Ishikawa (cell line): ENCODE measurements at regions not wholly inside any gene's neighbourhood (a gene's known extent, or its start where the extent isn't known, plus 50 kb on each side); places are given as distances from the start of the nearest gene placed in this dataset.

Experiments used
- CEBPB ChIP-seq: IDR thresholded peaks from 2 replicates; pipeline ENCODE4 v1.6.1; 2012
- EGR1 ChIP-seq: IDR thresholded peaks from 2 replicates; pipeline ENCODE4 v1.6.1; 2012
- EP300 ChIP-seq: IDR thresholded peaks from 2 replicates; pipeline ENCODE4 v1.6.1; 2012; ENCODE audit warnings: borderline replicate concordance
- FOXM1 ChIP-seq: IDR thresholded peaks from 2 replicates; pipeline ENCODE4 v1.6.1; 2012; ENCODE audit warnings: low read depth, borderline replicate concordance
- NFIC ChIP-seq: IDR thresholded peaks from 2 replicates; pipeline ENCODE4 v1.6.1; 2012
- RAD21 ChIP-seq: IDR thresholded peaks from 2 replicates; pipeline ENCODE4 v1.6.1; 2012; ENCODE audit warnings: low read depth
- REST ChIP-seq: IDR thresholded peaks from 2 replicates; pipeline ENCODE4 v1.6.1; 2012; ENCODE audit warnings: low read depth, mild to moderate bottlenecking
- TAF1 ChIP-seq: IDR thresholded peaks from 2 replicates; pipeline ENCODE4 v1.6.1; 2012; ENCODE audit warnings: low read depth, mild to moderate bottlenecking
- TCF12 ChIP-seq: IDR thresholded peaks from 2 replicates; pipeline ENCODE4 v1.6.1; 2012; ENCODE audit warnings: low read depth
- YY1 ChIP-seq: IDR thresholded peaks from 2 replicates; pipeline ENCODE4 v1.6.1; 2012; ENCODE audit warnings: low read depth
- TF ChIP-seq, protein P1 (sequence below): IDR thresholded peaks from 2 replicates; pipeline ENCODE4 v1.6.1; 2012
- TF ChIP-seq, protein P2 (sequence below): IDR thresholded peaks from 2 replicates; pipeline ENCODE4 v1.6.1; 2012

DNA sequence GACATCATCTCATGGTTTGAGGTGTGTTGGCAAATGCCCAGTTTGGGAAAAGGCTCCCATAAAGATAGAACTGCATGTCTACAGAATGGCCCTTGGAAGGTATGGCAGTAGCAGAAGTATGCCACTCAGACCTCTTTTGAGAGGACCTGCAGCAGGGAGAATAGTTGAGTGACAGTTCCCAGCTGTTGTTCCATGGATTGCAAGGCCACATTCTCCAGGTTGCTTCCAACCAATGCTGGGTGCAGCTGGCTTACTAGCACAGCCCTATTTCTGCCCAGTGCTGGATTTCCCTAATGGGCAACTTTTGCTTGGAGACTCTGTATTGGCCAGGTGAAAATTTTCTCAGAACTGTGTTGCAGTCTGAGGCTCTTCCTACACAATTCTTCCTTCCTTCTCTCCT is 266.2 kb downstream of the UTP18 start:
- TF ChIP-seq REST (no peak), TAF1 (no peak), FOXM1 (no peak), TCF12 (no peak), EP300 (no peak), YY1 (no peak), EGR1 (no peak), RAD21 (no peak), CEBPB (no peak), NFIC (no peak)
- TF ChIP-seq, protein P1, sequence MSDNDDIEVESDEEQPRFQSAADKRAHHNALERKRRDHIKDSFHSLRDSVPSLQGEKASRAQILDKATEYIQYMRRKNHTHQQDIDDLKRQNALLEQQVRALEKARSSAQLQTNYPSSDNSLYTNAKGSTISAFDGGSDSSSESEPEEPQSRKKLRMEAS: no peak
- TF ChIP-seq, protein P2, sequence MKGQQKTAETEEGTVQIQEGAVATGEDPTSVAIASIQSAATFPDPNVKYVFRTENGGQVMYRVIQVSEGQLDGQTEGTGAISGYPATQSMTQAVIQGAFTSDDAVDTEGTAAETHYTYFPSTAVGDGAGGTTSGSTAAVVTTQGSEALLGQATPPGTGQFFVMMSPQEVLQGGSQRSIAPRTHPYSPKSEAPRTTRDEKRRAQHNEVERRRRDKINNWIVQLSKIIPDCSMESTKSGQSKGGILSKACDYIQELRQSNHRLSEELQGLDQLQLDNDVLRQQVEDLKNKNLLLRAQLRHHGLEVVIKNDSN: no peak
